Ovary (tissue), 7 donors: ENCODE measurements at regions not wholly inside any gene's neighbourhood (a gene's known extent, or its start where the extent isn't known, plus 50 kb on each side); places are given as distances from the start of the nearest gene placed in this dataset.

Experiments used
- DNase-seq, 5 donors: peaks; one replicate each; pipeline ENCODE4 v3.0.0-alpha.2; 2019 to 2020
- H3K27ac ChIP-seq, 2 donors: fragments of 200-600 bp; one replicate each; pipeline versions ENCODE4 v1.5.1 to v1.8.0; 2019 to 2022
- H3K27me3 ChIP-seq: fragments of 200-600 bp; one replicate; pipeline ENCODE4 v1.8.0; 2022
- H3K36me3 ChIP-seq: fragments of 200-600 bp; sonication (generic); one replicate; pipeline ENCODE4 v1.5.1; 2019
- H3K4me1 ChIP-seq: one replicate; pipeline ENCODE4 v1.8.1; 2013; ENCODE audit warnings: mild to moderate bottlenecking, moderate library complexity; ENCODE audit not compliant: insufficient read depth
- H3K4me3 ChIP-seq: fragments of 200-600 bp; sonication (generic); one replicate; pipeline ENCODE4 v1.5.1; 2017
- H3K9me3 ChIP-seq, 2 donors: fragments of 200-600 bp in 1 of 2; sonication (generic) in 1 of 2; one replicate each; pipeline versions ENCODE4 v1.5.1 to v1.8.1; 2013 to 2019; ENCODE audit warnings: mild to moderate bottlenecking in 1 of 2, moderate library complexity in 1 of 2
- EP300 ChIP-seq: sonication (generic); formaldehyde crosslinking; IDR thresholded peaks from one replicate; pipeline ENCODE4 v1.6.1; 2017; ENCODE audit warnings: antibody characterized with exemption
- POLR2A ChIP-seq: fragments of 450-650 bp; IDR thresholded peaks from one replicate; pipeline ENCODE4 v1.6.1; 2017; ENCODE audit warnings: antibody characterized with exemption, mild to moderate bottlenecking, moderate library complexity
- WGBS, 3 donors: extraction: QIAGEN DNeasy Blood & Tissue Kit in 1 of 3; methylation state at CpG; one replicate each; pipeline versions ENCODE4 v1.1.5 to v1.1.7; 2013 to 2017; 5-methylcytosine and 5-hydroxymethylcytosine counted together
- intact Hi-C, 4 donors: fragments of 100-400 bp; cut with DNase I; formaldehyde crosslinking; loops; one replicate each; pipeline versions ENCODE4 v1.11.0 to v1.15.1; 2022 to 2023
- TF ChIP-seq, protein P1 (sequence below), 3 donors: fragments of 450-650 bp in 2 of 3; fragments of 200-600 bp in 1 of 3; IDR thresholded peaks; one replicate each; pipeline versions ENCODE4 v1.5.1 to v1.8.0; 2016 to 2022; ENCODE audit warnings: antibody characterized with exemption in 3 of 3, mild to moderate bottlenecking in 1 of 3
- donor health status: DM: no; HTN: no; CAD: no; lungs with moderate emphysema.
- donor health status: DM: no; HTN: no; CAD: no.
- donor health status: Bipolar disorder and iron deficiency.
- donor health status: DM: no; HTN: no; CAD: no.
- donor health status: DM: yes; HTN: yes; CAD: no.

DNA sequence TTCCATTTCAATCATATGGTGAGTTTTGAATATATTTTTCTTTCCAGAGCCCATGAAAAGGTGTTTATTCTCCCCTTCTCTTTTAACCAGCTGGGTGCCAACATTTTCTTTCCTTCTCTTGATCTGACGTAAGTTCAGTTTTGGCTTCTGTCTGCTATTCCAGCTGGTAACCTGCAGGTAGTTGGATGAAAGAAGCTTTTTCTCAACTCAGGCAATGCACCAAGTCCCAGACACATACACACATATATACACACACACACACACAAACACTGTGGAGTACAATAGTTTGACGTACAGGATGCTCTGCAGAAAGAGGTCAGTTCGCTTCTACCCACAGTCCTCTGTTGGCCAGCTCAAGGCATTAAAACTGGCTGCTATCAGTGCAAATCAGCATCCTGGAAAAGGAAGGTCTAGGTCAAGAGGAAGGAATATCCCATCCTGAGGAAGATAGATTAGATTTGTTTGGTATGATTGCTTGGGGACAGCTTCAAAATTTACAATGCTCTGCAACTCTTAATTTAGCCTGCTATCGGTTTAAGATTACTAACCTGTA, 214.3 kb upstream of the SEMA6A start:
- Histone ChIP-seq H3K9me3 (no peaks in the 10 kb centered on the region), H3K27ac (no peak overlapping the region), H3K27me3 (no peaks in the 10 kb centered on the region), H3K36me3 (no peaks in the 10 kb centered on the region), H3K4me1 (no peaks in the 10 kb centered on the region), H3K4me3 (no peak overlapping the region)
- intact Hi-C loops = no loop called here
- no peak for TF ChIP-seq POLR2A
- TF ChIP-seq EP300 = no peak
- TF ChIP-seq, protein P1, sequence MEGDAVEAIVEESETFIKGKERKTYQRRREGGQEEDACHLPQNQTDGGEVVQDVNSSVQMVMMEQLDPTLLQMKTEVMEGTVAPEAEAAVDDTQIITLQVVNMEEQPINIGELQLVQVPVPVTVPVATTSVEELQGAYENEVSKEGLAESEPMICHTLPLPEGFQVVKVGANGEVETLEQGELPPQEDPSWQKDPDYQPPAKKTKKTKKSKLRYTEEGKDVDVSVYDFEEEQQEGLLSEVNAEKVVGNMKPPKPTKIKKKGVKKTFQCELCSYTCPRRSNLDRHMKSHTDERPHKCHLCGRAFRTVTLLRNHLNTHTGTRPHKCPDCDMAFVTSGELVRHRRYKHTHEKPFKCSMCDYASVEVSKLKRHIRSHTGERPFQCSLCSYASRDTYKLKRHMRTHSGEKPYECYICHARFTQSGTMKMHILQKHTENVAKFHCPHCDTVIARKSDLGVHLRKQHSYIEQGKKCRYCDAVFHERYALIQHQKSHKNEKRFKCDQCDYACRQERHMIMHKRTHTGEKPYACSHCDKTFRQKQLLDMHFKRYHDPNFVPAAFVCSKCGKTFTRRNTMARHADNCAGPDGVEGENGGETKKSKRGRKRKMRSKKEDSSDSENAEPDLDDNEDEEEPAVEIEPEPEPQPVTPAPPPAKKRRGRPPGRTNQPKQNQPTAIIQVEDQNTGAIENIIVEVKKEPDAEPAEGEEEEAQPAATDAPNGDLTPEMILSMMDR (IDR thresholded peaks at IDR 0.05) = no peak
- 66 to 76% (median 67%) methylated on average over 4 of the region's 4 CpGs for WGBS, 3 donors
- no peak for DNase-seq

DNA sequence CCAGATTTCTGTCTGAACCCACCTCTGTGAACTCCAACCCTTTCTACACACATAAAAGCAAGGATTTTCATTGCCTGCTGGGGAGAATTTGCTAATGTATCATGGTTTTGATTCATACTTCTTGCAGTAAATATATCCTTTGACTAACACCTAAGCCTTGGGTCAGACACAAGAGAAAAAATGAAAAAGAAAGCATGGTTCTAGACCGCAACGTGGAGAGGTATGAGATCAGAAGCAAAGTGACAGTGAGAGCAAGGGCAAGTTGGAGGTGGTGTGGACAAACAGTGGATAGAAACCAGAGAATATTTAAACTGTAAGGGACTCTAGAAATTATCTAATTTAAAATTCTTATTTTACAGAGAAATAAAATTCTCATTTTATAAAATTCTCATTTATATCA, 212.9 kb upstream of the SEMA6A start:
- WGBS, 3 donors = 88 to 92% (median 89%) methylated on average over 2 of the region's 2 CpGs
- no peaks in the 10 kb centered on the region for H3K27me3 ChIP-seq
- no peak for DNase-seq
- H3K4me1 ChIP-seq = no peaks in the 10 kb centered on the region
- no peak overlapping the region for H3K27ac ChIP-seq
- H3K4me3 ChIP-seq = no peak overlapping the region
- intact Hi-C loops = no loop called here
- no peaks in the 10 kb centered on the region for H3K9me3 ChIP-seq
- no peaks in the 10 kb centered on the region for H3K36me3 ChIP-seq
- TF ChIP-seq POLR2A = no peak
- TF ChIP-seq, protein P1 (IDR thresholded peaks at IDR 0.05) = no peak
- no peak for TF ChIP-seq EP300

DNA sequence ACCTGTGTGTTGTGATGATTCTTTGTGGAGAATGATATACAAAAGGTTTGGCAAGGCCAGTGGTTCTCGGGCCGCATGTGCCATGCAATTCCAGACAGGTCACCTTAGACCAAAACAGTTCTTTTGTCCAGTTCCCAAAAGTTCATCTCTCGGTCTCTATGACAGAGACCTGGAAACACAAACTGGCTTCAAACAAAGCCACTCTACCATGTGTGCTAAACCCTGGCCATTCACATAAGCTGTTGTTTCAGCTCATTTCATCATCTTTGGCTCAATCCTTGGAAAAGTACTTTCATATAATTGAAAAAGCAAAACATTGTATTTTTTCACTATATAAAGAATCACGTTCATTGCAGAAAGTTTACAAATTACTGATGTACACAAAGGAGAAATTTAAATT, 210.5 kb upstream of the SEMA6A start:
- no peak overlapping the region for H3K4me3 ChIP-seq

DNA sequence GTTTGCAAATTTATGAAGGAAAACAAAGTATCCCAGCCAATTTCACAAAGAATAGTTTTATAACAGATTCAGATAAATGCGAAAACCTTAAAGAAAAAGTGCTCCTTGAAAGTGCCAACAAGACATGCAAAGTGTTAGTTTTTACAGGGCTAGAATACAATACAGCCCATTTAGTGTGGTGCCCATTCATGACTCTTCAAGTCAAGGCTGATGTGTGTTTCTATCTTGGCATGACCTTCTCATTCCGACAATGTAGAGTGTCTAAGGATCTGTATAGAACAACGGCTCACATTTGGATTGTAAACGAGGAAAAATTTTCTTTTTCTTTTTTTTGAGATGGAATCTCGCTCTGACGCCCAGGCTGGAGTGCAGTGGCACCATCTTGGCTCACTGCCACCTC, 205.2 kb upstream of the SEMA6A start:
- Histone ChIP-seq H3K4me1 (no peaks in the 10 kb centered on the region), H3K9me3 (no peaks in the 10 kb centered on the region), H3K4me3 (no peak overlapping the region), H3K27me3 (no peaks in the 10 kb centered on the region), H3K27ac (no peak overlapping the region), H3K36me3 (no peaks in the 10 kb centered on the region)
- no peak for TF ChIP-seq EP300
- 55 to 72% (median 64%) methylated on average over 6 of the region's 6 CpGs for WGBS, 3 donors
- no peak for DNase-seq
- intact Hi-C loops = no loop called here

More for the DNA sequence above, 210.5 kb upstream of the SEMA6A start:
- TF ChIP-seq, protein P1 (IDR thresholded peaks at IDR 0.05) = no peak
- TF ChIP-seq POLR2A (no peak), EP300 (no peak)
- intact Hi-C loops = no loop called here
- H3K4me1 ChIP-seq = no peaks in the 10 kb centered on the region
- no peak overlapping the region for H3K27ac ChIP-seq
- H3K27me3 ChIP-seq = no peaks in the 10 kb centered on the region
- no peaks in the 10 kb centered on the region for H3K36me3 ChIP-seq
- 59 to 66% (median 62%) methylated on average over 4 of the region's 4 CpGs for WGBS, 3 donors
- DNase-seq = no peak
- H3K9me3 ChIP-seq = no peaks in the 10 kb centered on the region

DNA sequence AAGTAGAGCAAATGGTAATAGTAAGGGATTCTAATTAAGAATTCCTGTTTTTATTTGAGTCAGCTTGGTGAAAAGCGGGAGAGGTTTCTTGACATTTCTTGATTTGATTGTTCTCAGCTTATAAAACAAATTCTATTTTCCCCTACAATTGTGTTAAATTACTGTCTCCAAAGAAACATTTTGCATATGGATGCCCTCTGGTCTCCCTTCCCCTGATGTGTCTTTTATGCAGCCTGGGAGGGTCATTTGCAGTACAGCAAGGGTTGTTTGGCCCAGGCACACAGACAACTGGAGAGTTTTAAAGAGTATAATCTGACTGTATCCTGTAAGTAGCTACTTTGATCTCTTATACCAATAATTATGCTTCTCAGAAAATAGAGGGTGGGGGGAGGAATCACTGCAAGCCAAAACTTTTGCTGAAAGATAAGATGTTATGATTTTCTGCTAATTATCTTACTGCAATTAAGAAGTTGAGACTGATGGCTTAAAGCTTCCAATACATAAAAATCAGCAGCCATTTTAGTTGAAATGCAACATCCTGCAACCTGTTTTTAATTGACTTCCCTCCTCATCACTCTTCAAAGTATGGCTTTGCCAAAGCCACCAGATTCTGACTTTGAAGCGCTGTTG, 204.1 kb upstream of the SEMA6A start:
- Histone ChIP-seq H3K9me3 (no peaks in the 10 kb centered on the region), H3K36me3 (no peaks in the 10 kb centered on the region), H3K27me3 (no peaks in the 10 kb centered on the region), H3K4me3 (no peak overlapping the region), H3K27ac (no peak overlapping the region), H3K4me1 (no peaks in the 10 kb centered on the region)
- intact Hi-C loops = no loop called here
- TF ChIP-seq POLR2A (no peak), EP300 (no peak)
- TF ChIP-seq, protein P1 (IDR thresholded peaks at IDR 0.05) = no peak
- DNase-seq = no peak
- WGBS, 3 donors = 78 to 84% (median 81%) methylated on average over 2 of the region's 2 CpGs
